AG04449 (cell line): ENCODE measurements at regions not wholly inside any gene's neighbourhood (a gene's known extent, or its start where the extent isn't known, plus 50 kb on each side); places are given as distances from the start of the nearest gene placed in this dataset.

Experiments
- CTCF ChIA-PET: fragments of 350-600 bp; formaldehyde crosslinking; extraction: SDS; loops from one replicate; lab custom pipeline; 2021; ENCODE audit warnings: antibody characterized with exemption; lab: Yijun Ruan, JAX
- POLR2A ChIA-PET: fragments of 400-600, 350-600 bp; formaldehyde crosslinking; extraction: SDS; loops from one replicate; lab custom pipeline; 2020; ENCODE audit warnings: antibody characterized with exemption, inconsistent platforms; lab: Yijun Ruan, JAX
- DNase-seq: peaks from one replicate; pipeline ENCODE4 v3.0.0-alpha.2; 2010; ENCODE audit warnings: low read depth, low spot score
- H3K4me3 ChIP-seq: 2 replicates; pipeline ENCODE4 v1.5.1; 2011; ENCODE audit warnings: low read depth, mild to moderate bottlenecking, control low read depth, low read length
- TF ChIP-seq, protein P1 (sequence below): IDR thresholded peaks from one replicate; pipeline ENCODE4 v1.5.1; 2011; ENCODE audit warnings: mild to moderate bottlenecking, moderate library complexity, low read length, control low read depth, inconsistent platforms; ENCODE audit not compliant: insufficient read depth; ENCODE audit errors: missing control alignments

DNA sequence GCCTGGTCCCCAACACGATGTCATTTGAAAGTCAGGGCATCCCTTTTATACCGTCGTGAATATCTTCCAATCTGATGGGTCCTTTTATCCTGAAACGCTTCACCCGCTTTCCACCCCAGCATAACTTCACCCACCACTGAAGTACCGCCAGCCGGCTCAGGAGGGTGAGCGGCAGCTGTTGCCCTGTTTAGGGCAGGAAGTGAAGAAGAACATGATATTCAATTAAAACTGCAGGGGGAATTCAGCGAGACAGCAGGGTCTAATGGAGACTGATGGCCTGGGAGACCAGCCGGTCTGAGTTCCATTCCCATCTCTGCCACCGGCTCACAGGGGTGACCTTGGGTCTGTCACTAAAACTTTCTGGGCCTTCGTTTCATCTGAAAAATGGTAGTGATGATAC, 68.2 kb upstream of the EGFLAM start:
- no peak for DNase-seq
- no peak overlapping the region for H3K4me3 ChIP-seq
- TF ChIP-seq, protein P1, sequence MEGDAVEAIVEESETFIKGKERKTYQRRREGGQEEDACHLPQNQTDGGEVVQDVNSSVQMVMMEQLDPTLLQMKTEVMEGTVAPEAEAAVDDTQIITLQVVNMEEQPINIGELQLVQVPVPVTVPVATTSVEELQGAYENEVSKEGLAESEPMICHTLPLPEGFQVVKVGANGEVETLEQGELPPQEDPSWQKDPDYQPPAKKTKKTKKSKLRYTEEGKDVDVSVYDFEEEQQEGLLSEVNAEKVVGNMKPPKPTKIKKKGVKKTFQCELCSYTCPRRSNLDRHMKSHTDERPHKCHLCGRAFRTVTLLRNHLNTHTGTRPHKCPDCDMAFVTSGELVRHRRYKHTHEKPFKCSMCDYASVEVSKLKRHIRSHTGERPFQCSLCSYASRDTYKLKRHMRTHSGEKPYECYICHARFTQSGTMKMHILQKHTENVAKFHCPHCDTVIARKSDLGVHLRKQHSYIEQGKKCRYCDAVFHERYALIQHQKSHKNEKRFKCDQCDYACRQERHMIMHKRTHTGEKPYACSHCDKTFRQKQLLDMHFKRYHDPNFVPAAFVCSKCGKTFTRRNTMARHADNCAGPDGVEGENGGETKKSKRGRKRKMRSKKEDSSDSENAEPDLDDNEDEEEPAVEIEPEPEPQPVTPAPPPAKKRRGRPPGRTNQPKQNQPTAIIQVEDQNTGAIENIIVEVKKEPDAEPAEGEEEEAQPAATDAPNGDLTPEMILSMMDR = no peak
- POLR2A ChIA-PET = no interaction called here
- CTCF ChIA-PET = interaction anchor here (0.9 to 5.3 kb wide), 5 partner anchors 351 to 779 kb away, joined by 4 to 96 read pairs (median 36); partner anchors contain the start of gene GDNF

DNA sequence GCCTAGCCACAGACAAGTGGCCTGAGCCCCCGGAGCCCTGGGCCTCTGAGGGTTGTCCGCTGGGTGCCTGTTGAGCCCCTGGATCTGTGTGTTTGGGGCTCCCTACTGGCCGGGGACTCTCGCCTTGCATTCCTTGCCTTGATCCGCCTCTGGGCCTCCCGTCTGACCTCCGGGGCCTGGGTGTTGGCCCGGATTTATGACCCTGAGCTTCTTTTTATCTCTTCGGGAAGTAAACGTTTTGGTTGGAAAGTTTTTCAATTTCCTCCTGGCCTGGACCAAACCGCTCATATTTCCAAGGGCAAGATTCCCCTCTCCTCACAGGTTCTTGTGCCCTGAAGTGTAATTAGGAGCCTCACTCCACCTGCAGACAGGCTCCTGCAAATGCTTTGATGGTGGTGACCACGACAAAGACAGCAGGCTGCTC, 69.3 kb upstream of the EGFLAM start:
- no peak overlapping the region for H3K4me3 ChIP-seq
- TF ChIP-seq, protein P1 = no peak
- ChIA-PET POLR2A (no interaction called here), CTCF (interaction anchor here (0.7 to 2.5 kb wide), 4 partner anchors 350 to 776 kb away, joined by 3 to 9 read pairs (median 4); no protein-coding TSS in a partner anchor)
- no peak for DNase-seq

DNA sequence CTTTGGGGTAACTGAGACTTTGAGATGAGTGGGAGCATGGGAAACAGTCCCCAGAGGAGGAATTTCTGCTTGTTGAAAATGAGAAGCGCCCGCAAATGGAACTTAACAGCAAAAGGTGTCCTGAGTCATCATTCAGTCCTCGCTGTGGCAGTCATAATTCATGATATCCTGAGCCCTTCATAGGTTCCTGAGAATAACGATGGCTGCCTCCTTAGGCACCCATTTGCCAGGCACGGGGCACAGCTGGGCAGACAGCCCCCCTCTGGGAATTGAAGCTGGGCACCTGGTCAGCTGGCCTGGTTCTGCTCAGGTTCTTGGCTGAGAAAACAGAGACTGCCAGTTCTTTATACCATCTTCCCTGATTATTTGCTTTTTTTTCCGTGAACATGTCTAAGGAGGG, 69.8 kb upstream of the EGFLAM start:
- TF ChIP-seq, protein P1 = no peak
- H3K4me3 ChIP-seq = no peak overlapping the region
- CTCF ChIA-PET = interaction anchor here (0.7 to 2.5 kb wide), 4 partner anchors 350 to 775 kb away, joined by 3 to 9 read pairs (median 4); no protein-coding TSS in a partner anchor
- no peak for DNase-seq
- POLR2A ChIA-PET = no interaction called here

DNA sequence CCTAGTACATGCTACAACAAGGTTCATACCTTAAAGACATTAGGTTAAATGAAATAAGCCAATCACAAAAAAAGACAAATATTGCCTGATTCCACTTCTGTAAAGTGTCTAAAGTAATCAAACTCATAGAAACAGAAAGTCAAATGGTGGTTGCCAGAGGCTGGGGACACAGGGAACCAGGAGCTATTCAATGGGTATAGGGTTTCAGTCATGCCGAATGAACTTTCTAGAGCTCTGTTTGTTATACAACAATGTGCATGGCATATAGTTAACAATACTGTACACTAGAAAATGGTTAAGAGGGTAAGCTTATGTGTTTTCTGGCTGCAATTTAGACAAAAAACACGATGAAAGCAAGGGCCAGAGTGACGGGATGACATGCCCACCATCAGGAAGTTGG, 70.8 kb upstream of the EGFLAM start:
- ChIA-PET POLR2A (no interaction called here), CTCF (interaction anchor here (1.7 to 2.5 kb wide), 2 partner anchors 350 to 774 kb away, joined by 5 to 9 read pairs; no protein-coding TSS in a partner anchor)
- no peak overlapping the region for H3K4me3 ChIP-seq
- no peak for DNase-seq
- TF ChIP-seq, protein P1 = no peak

DNA sequence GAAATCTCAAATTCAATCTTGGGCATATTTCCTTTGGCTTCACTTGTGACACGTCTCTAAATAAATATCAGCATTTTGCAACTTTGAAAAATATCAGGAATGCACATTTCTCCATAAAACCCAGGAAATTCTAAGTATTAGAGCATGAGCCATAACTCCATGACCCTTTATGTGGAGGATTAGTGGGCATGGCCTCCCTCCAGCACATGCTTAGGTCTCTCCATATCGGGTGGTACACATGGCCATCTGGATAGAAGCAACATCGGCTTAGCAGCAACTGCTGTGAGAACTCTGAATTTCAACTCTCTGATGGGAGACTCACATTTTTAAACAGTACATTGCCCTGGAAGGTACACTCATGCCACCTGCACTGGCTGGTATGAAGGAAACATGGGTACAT, 73.7 kb upstream of the EGFLAM start:
- H3K4me3 ChIP-seq = no peak overlapping the region
- CTCF ChIA-PET = interaction anchor here (0.6 to 1.4 kb wide), 4 partner anchors 9 to 244 kb away, joined by 3 read pairs; no protein-coding TSS in a partner anchor
- no peak for DNase-seq
- TF ChIP-seq, protein P1 = no peak
- POLR2A ChIA-PET = no interaction called here

DNA sequence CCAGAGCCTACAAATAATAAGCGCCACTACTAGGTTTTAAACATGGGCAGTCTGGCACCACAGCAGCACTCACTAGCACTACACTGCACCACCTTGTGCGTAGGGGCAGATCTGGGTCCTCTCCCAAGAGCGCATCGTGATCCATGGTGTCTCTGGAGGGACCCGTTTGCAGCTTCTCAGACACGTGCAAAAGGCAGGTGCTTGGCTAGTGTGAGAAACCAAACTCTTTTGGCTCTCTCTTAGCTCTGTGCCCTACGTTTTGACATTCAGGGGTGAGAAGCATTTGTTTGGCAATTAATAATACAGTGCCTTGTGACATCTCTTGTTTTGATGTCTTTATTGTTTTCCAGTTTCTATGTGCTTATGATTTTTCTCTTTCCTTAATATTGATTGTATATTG, 75.4 kb upstream of the EGFLAM start:
- DNase-seq = no peak
- ChIA-PET CTCF (interaction anchor here (6.6 kb wide), 1 partner anchor 10 kb away, joined by 35 read pairs; no protein-coding TSS in a partner anchor), POLR2A (no interaction called here)
- TF ChIP-seq, protein P1 = no peak
- no peak overlapping the region for H3K4me3 ChIP-seq
